SK-N-MC (cell line): ENCODE measurements at regions not wholly inside any gene's neighbourhood (a gene's known extent, or its start where the extent isn't known, plus 50 kb on each side); places are given as distances from the start of the nearest gene placed in this dataset.

ENCODE experiments used
- EZH2 ChIP-seq: fragments of 200-600 bp; sonication (generic); IDR thresholded peaks from one replicate; pipeline ENCODE4 v1.6.1; 2017; ENCODE audit warnings: antibody characterized with exemption
- POLR2AphosphoS5 ChIP-seq: IDR thresholded peaks from 2 replicates; pipeline ENCODE4 v1.6.1; 2012; ENCODE audit warnings: mild to moderate bottlenecking, low read depth, low read length, borderline replicate concordance

DNA sequence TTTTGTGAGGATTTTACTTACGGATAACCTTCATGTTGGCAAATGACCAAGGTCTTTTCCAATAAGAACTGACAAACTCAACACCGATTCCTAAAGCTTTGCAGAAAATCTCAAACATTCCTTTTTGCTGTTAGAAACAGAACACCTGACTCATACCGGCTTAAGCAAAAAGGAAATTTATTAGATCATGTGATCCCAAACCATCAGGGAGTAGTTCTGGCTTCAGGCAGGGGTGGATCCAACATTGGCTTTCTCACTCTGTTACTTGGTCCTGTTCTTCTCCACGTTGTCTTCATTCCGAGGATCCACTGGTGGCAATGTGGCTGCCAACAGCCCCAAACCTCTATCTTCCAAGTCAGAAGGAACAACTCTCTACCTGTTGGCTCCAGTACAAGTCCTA lies 95.9 kb upstream of the PMEPA1 start:
- TF ChIP-seq EZH2, result no peak
- TF ChIP-seq POLR2AphosphoS5, result no peak
